NT2/D1 (cell line): ENCODE measurements at regions not wholly inside any gene's neighbourhood (a gene's known extent, or its start where the extent isn't known, plus 50 kb on each side); places are given as distances from the start of the nearest gene placed in this dataset.
"Not testable (repeated sequence)": the region's sequence is repeated elsewhere in the genome, so short reads cannot be mapped to it uniquely, and the experiment has no call there.

ENCODE experiments used
- SUZ12 ChIP-seq: IDR thresholded peaks from 2 replicates; pipeline ENCODE4 v1.6.1; 2011; ENCODE audit not compliant: insufficient read length, insufficient read depth; ENCODE audit errors: extremely low read depth
- YY1 ChIP-seq: IDR thresholded peaks from 2 replicates; pipeline ENCODE4 v1.6.1; 2011; ENCODE audit not compliant: insufficient read length, insufficient read depth
- ZNF274 ChIP-seq: IDR thresholded peaks from 2 replicates; pipeline ENCODE4 v1.6.1; 2011; ENCODE audit warnings: mild to moderate bottlenecking, low read depth, low read length

DNA sequence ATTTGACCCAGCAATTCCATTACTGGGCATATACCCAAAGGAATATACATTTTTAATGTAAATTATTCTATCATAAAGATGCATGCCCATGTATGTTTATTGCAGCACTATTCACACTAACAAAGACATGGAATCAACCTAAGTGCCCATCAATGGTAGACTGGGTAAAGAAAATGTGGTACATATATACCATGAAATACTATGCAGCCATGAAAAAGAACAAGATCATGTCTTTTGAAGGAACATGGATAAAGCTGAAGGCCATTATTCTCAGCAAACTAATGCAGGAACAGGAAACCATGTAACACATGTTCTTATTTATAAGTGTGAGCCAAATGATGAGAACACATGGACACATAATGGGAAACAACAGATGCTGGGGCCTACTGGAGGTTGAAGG, 603.0 kb upstream of the MARCKS start:
- not testable (repeated sequence) for TF ChIP-seq YY1, ZNF274, SUZ12
